HPDE6-E6E7 (cell line): ENCODE measurements at regions not wholly inside any gene's neighbourhood (a gene's known extent, or its start where the extent isn't known, plus 50 kb on each side); places are given as distances from the start of the nearest gene placed in this dataset.
"Not testable (repeated sequence)": the region's sequence is repeated elsewhere in the genome, so short reads cannot be mapped to it uniquely, and the experiment has no call there.

Source experiments
- DNase-seq: peaks from one replicate; pipeline ENCODE4 v3.0.0; 2011; ENCODE audit warnings: missing footprints; ENCODE audit errors: extremely low spot score

DNA sequence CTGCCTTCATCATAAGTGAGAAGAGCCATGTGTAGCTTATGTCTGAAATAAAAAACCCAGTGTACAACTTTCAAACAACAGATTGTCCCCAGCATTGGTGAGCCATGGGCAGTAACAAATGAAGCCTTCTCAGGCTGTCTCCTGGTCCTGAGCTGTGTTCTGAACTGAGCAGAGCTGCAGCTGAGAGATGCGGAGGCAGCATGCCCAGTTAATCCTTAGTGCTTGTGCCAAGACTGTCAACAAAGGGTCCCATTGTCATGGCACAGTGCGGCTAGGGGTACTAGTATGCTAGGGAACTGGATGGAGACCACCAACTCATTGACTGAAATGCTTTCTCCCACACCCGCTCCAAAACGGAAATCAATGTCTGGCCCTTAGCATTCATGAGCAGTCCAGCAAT is 154.3 kb downstream of the RMST start:
- DNase-seq = no peak

DNA sequence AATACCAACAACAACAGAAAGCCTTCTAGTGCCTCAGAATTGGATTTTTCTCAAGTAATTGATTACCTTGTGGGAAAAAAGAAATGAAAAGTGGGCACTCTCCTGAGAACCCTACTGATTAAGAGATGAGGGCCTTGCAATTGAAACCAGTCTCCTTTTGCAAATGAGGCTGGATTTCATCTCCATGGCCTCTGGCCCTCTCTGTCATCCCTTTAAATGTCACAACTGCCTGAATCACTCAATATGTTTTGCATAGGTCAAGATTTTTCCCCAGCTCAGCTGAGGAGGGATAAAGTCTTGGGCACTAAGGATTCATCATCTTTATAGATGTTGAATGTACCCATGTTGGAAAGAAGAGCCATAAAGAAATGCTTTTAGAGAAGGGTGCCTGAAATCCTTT is 166.4 kb downstream of the RMST start:
- DNase-seq = no peak

DNA sequence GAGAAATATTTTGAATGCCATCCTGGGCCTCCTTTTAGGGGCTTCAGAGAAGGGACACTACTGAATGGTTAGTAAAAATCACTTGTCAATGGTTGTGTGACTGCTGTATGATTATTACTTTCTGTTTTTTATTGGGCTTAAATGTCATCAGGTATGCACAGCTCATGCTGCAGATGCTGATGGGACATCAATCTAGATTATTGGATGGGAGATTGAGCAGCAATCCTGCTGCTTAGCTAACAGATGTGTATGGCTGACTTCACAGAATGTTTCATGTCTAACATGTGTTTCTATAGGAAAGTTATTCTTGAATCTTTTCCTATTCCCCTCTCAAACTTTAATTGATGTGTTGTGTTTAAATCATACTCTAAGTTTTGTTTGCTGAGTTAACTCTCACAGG is 166.8 kb downstream of the RMST start:
- no peak for DNase-seq

DNA sequence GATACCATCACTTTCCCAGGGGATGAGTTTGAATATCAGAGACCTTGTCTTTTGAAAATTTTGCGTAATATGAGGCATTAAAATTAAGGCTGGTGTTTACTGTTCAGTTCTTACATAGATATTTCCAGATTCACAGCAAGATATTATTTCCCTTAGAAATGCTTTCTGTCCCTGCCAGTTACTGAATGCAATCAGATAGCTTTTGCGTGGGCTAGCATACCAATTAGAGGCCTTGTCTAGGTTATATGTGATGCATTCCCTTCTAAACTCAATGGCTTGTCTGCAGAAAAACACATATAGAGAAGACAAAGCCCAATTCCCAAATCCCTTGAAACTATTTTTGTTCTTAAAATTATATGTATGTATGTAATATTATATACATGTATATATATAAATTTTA is 167.8 kb downstream of the RMST start:
- no peak for DNase-seq

DNA sequence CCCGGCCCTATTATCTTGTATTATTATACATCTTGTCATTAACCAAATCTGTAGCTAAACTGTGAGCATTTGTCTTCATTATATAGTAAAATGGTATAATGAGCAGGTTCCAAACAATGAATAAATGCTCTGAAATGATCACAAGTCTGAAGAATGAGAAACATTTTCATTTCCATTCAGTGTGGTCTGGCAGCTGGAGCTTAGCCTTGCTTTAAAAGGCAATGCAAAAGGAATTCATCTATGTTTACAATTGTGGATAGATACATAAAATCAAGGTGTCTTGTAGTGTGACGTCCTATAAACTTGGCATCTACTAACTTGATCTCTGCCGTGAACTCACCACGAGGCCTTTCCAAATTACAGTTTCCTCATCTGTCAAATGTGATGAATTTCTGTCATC is 168.3 kb downstream of the RMST start:
- no peak for DNase-seq

DNA sequence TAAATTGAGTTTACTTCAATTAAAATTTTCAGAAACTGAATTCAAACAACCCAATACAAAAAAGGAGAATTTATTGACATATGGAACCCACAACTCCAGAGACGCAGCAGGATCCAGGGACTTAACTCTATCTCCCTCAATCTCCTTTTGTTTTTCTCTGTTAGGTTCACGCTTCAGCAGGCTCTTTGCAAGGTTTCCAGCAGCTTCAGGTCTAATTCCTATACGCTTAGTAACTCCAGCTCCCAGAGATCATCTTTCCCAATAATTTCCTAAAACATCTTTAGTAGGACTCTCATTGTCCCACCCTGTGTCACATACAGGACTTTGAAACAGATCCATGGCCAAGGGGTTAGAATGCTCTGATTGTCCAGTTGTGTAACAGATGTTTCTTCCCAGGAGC is 175.2 kb downstream of the RMST start:
- DNase-seq = no peak

DNA sequence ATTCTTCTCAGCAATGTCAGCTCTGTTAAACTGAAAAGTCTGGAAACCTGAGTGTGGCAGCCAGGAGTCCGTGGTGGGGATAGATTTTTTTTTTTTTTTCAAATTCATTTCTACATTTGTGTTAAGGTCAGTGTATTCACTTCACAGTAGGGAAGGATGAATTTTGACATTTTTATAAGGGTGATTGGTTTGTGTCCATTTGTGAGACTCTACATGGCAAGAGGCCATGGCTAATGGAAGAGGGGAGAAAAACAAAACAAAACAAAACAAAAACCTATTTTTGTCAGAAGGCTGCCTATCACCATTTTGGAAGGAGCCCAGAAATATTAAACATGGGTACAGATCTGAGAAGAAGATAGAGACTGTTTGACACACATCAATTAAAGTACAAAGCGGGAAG is 176.1 kb downstream of the RMST start:
- DNase-seq = no peak

DNA sequence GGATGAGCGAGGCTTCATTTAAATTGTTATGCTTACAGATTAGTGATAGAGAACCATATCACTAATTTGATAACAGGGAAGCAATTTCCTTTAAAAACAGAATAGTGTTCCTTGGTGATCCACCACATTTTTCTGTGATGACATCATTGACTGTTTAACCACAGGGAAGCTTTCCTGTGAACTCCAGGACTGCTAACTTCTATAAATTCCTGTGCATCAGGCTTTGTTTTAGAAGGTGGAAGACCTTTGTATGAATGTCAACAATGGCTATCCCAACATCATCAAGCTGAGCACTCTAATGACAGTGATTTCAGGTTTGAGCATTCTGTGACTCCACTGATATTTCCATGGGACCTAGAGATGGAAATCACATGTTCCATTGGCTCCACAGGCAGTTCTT is 177.1 kb downstream of the RMST start:
- no peak for DNase-seq

DNA sequence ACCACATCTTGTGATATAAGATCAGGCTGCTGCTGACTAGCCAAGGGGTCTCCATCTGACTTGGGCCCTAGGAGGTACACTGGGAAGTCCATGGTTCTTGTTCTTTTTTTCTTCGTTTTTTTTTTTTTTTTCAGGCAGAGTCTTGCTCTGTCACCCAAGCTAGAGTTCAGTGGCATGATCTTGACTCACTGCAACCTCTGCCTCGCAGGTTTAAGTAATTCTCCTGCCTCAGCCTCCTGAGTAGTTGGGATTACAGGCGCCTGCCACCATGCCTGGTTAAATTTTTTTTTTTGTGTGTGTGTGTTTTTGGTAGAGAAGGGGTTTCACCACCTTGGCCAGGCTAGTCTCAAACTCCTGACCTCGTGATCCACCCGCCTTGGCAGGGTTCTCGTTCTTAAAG is 178.2 kb downstream of the RMST start:
- DNase-seq = no peak

DNA sequence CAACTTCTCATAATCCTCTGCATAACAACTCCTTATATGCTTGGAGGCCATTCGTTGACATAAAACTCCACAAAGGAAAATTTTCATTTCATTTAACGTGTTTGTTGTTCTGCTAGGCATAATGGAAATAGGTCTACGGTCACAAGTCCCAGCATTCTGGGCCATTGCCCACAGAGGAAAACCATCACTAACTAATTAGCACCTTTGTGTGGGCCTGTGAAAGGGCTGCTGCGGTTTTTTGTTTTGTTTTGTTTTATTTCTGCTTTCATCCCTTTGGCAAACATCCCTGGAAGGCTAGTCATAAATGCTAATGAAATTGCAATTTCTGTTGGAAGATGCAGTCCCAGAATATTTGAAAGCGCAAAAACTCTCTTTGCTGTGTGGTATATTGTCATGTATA is 180.3 kb downstream of the RMST start:
- DNase-seq = no peak

DNA sequence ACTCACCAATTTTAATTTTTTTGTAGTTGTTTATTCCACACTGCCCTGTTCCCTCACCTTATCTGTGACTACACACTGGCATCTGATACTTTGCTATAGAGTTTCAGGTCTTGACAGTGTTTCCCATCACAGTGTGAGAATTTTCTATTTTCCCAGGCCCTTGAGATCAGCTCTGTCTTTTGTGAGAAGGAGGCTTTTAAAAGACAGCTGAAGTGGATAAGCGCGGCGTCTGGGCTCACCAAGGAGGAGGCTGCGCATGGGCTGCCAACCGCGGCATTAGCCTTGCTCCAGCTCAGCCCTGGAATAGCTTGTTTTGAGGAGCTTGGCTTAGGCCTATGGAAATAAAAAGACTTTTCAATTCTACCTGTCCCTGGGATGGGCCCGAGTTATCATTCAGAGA is 181.3 kb downstream of the RMST start:
- no peak for DNase-seq

DNA sequence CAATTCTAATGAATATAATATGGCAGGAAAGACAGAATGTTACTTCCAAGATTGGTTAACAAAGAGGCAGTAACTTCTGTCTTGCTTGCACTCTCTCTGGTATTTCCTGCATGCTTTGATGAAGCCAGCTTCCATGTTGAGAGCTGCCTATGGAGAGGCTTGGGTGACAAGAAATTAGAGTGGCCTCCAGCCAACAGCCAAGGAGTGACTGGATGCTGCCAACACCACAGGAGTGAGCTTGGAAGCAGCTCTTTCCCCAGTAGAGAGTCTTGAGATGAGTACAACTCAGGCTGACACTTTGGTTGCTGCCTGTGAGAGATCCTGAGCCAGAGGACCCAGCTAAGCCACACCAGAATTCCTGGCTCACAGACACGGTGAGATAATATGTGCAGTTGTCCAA is 183.1 kb downstream of the RMST start:
- DNase-seq = no peak

DNA sequence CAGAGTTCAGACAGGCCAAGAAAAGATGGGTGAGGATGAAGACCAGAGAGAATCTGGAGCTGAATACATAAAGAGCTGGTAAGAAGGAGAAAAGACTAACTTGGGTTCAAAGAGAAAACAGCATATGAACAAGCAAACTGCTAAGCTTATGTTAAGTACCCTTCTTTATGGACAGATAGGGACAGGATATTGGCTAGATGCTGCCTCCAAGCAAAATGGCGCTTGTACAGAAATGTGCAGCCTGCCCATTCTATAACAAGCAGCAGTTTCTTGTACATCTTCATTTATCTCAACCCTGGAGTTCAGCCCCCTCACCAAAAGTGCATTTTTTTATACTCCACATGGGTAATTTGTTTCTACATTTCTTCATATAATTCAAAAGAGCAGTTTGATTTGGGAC is 184.5 kb downstream of the RMST start:
- no peak for DNase-seq

DNA sequence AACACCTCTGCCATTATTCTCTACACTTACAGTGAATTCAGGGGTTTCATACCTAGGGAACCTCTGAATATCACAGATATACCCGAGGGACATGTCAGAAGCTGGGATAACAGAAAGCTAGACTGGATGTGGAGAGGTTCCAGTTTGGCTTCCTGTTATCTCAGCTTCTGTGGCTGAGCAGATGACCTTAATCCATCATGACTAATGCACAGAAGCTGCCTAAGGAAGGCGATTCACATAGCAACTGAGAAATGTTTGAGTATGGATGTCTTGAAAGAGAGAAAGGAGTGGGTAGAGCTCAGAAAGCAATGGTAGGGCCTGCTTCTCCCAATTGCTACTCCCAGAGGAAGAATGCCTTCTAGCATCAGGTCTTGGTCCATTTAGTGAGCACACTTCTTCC is 187.6 kb downstream of the RMST start:
- peak; percentile 6 for DNase-seq

DNA sequence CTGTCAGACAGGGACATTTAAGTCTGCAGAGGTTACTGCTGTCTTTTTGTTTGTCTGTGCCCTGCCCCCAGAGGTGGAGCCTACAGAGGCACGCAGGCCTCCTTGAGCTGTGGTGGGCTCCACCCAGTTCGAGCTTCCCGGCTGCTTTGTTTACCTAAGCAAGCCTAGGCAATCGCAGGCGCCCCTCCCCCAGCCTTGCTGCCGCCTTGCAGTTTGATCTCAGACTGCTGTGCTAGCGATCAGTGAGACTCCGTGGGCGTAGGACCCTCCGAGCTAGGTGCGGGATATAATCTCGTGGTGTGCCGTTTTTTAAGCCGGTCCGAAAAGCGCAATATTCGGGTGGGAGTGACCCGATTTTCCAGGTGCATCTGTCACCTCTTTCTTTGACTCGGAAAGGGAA is 193.9 kb downstream of the RMST start:
- DNase-seq = not testable (repeated sequence)

DNA sequence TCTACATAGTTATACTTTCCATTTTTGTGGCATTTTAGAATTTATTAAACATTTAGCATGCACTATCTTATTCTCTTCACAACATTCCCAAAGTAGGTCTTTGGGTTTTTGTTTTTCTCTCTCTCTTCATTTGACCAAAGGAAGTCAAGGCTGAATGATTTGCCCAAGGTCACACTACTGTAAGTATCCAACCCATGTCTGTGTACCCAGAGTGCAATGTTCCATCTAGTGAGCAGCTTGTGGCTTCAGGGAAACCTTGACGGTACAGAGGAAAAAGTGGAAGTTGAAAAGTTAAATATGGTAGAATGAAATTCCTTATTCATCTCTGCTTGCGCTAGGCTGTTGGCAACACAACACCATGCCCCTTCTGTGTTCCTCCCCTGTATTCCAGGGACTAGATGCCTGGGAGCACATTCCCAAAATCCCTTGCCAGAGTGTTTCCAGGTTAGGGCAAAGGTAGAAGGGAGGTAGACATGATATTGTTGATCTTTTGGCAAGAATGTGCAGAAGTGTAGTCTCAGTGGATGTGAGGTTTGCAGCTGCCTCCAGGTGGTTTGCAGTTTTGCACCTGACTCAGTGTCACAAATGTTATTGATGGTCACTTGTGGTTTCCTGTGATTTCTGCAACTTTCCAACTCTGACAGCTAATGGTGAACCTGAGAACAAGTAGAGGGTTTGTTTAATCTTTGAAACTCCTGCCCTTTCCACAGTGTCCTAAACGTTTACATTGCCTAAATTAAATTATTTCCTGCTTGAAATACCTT is 196.7 kb downstream of the RMST start:
- DNase-seq = no peak

DNA sequence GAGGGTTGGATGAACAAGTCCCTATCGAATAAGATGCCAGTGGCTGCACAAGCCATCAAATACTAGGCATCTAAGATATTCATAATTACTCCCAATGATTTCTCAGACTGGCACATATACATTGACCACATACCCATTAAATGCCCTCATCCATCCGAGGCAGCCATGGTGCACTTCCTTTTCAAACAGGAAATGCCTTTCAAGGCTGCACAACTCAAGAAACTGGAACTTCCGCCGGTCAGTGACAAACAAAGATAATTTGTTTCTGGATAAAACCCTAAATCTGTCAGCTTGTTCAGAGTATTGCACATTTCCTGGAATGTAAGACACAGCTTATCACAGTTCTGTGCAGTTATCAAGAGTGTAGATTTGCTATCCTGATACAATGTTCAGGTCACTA is 203.7 kb downstream of the RMST start:
- DNase-seq = no peak

DNA sequence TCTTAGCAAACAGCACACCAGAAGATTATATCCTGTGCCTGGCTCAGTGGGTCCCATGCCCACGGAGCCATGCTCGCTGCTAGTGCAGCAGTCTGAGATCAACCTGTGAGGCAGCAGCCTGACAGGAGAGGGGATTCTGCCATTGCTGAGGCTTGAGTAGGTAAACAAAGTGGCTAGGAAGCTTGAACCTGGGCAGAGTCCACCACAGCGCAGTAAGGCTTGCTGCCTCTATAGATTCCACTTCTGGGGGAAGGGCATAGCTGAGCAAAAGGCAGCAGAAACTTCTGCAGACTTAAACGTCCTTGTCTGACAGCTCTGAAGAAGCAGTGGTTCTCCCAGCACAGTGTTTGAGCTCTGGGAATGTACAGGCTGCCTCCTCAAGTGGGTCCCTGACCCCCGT is 210.3 kb downstream of the RMST start:
- no peak for DNase-seq

DNA sequence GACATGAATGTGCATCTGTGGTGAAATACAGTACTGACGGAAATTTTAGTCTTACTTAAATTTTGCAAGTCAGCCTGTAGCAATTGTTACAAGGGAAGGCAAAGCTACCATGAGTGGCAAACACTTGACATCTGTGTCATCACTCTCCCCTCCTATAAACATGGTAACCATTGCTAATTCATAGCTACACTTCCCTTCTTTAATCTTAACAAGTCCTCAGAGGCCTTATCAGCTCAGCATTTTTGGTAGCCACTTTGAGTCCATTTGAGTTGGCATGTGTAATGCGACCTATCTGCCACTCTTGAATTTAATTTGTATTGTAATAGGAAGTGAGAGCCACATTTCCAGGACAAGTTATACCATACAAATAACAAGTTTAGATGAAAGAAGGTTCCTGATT is 218.1 kb downstream of the RMST start:
- no peak for DNase-seq

DNA sequence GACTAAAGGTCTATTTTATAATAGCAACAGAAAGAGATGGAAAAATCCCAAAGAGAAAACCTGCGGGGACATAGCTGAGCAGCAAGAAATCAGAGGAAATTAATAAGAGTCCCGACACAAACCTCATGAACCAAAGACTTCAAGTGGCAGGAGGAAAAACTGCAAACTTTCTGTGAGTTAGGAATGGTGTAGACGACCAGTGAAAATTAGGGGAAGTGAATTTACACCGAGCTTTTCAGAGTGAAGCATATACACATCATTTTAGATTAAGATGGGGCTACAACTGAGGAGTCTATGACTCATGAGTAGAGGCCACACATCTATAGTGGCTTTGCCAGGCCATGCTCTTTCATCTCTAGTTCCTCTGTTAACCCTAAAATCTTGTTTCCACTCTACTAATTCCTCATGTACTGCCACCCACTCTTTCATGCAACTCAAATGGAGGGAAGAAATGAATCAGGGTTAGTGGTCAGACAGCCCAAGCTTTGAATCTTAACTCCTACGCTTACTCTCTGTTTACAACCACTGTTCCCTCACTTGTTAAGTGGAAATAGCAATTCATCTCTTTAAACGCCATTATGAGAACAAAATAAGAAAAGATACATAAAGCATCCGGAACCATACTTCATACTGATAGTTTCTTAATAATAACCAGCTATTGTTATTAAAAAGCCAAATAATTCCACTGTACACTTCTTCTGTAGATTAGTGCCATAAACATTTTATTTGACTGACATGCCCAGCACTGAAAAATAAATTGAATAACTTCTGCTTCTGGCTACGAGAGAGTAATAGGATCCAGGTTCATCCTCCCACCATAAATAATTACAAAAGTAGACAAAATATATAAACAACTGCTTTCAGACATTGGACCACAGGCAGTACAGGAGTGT is 219.3 kb downstream of the RMST start:
- DNase-seq = no peak

DNA sequence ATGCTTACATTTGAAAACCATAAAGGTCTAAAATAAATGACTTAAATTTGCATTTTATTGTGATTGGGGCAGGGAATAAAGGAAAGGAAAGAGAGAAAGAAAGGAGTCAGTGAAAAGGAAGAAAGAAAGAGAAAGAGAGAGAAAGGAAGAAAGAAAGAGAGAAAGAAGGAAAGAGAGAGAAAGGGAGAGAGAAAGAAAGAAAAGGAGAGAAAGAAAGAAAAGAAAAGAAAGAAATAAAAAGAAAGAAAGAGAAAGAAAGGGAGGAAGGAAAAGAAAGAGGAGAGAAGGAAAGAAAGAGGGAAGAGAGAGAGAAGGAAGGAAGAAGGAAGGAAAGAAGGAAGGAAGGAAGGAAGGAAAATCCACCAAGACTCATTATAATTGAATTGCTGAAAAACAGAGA is 222.8 kb downstream of the RMST start:
- DNase-seq = no peak

DNA sequence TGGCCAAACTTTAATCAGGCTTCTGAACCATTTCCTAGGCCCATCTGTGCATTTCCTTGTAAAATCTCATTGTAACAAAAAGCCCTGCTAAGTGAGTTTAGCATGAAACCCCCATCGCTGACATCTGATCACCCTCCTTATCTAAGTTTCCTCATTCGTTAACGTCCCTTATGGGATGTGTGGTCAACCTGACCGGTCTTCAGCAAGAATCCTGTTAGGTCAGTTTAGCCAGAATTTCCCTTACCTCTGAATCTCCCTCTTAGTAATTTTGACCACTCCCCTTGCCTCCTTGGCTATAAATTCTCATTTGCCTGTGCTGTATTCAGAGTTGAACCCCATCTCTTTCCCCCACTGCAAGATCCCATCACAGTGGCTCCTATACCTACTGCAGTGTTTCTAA is 239.3 kb downstream of the RMST start:
- DNase-seq = no peak

DNA sequence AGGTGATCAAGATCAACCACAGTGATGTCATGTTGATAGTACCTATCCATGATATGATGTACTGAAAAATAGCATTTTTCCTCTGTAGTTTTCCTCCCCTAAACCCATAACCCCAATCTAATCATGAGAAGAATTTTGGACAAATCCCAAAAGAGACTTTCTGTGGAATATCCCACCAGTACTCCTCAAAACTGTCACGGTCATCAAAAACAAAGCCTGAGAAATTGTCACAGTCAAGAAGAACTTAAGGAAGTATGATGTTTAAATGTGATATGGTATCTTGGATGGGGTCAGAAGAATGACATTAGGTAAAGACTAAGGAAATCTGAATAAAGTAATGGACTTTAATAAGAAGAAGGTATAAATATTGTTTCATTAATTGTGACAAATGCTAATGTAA is 248.8 kb downstream of the RMST start:
- DNase-seq = no peak
